ENCODE measurements at regions not wholly inside any gene's neighbourhood (a gene's known extent, or its start where the extent isn't known, plus 50 kb on each side); places are given as distances from the start of the nearest gene placed in this dataset.

DNA sequence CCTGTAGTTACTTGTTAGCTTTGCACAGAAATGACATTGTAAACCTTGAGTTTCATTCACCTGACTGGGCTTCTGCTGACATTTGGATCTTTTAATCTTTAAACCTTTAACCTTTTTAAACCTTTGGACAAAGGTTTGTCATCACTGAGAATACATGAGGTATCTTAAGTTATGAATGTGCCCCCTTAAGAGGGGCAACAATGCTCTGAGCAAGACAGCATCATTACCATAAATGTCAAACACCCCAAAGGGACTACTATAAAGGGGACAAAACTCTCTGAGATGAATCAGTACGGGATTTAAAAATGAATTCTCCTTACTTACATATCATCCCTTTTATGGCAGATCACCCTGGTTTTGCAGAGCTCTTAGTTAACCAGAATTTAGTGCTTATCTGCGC lies 203.3 kb downstream of the COG6 start:
- DNase-seq (ENCODE audit: low read depth), result no peak

- DNase-seq (ENCODE audit: low read depth), result no peak
These were observed 204.4 kb downstream of the COG6 start for GRCh38 chr13:39859898-39860297.

DNA sequence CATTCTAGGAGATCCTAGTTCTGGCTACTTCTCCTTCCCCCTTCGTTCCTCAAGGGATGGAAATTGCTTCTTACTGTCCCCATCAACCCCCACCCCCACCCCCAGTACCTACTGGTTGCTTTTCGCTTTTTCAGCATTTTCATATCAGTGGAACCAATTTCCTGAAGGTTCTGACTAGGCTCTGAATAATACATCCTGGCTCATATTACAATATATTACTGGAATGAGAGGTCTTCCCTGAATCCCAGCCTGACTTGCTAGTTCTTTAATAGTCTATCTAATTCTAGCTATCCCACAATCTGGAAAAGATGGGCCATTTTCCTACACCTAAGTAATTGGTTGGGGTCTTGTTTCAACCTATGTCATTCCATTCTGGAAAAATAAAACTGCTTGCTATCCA lies 207.4 kb downstream of the COG6 start:
- DNase-seq (ENCODE audit: low read depth), result no peak

DNA sequence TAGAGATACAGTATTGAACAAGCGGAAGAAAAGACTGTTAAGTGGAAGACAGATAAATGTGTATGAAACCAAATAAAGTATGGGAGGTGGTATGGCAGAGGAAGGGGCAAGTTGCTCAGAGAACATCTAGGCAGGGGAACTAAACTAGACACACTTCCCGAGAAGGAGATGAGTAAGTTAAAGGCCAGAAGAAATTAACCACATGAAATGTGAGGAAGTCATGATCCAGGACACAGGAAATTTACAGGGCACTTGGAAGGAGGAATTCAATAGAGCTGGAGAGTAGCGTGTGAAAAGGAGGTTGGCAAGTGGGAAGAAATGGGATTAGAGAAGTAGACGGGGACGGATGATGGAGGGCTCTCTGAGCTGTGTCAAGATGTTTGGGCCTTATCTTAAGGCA lies 208.8 kb downstream of the COG6 start:
- DNase-seq (ENCODE audit: low read depth), result no peak

- DNase-seq (ENCODE audit: low read depth), result no peak
These were observed 211.3 kb downstream of the COG6 start for GRCh38 chr13:39866722-39867121.

DNA sequence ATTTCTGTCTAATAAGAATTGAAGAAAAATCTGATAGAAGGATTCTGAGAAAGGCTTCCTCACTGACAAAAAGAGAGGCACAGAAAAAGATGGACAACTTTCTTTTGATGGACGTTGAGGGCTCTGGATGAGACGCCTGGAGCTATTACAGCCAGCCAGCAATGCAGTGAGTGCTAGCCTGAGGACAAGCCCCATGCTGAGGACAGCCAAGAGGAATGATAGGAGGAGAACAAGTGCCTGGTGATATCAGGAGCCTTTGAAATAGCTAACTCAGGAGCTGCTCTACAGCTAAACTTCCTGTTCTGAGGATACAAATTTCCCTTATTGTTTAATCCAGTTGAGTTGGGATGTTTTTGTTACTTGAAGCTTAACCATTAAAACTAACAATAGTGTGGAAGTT lies 212.3 kb downstream of the COG6 start:
- no peak for DNase-seq (ENCODE audit: low read depth)

GRCh38 chr13:39870197-39870747 lies 214.8 kb downstream of the COG6 start:
- DNase-seq (ENCODE audit: low read depth), result no peak

- DNase-seq (ENCODE audit: low read depth), result no peak
These were observed 219.0 kb downstream of the COG6 start for GRCh38 chr13:39874331-39875053.

- no peak for DNase-seq (ENCODE audit: low read depth)
These were observed 219.9 kb downstream of the COG6 start for GRCh38 chr13:39875111-39875987.

DNA sequence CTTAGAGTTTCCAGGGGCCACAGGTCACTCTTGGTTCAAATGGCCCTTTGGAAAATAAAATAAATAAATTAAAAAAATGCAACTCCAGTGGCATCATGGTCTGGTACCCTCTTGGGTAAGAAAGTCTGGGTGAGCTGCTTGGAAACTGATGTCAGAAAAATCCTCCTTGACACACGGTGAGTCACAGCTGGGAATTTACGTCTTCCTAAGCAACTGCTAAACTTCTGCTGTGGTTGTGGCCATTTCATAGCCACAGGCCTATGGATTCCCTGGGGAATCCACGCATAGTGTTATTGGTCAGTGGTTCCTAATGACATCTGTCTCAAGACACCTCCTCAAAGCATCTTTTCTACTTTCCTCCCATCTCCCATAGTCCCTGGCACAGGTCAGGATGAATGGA lies 220.8 kb downstream of the COG6 start:
- DNase-seq (ENCODE audit: low read depth), result no peak

GRCh38 chr13:39877134-39877533 lies 221.7 kb downstream of the COG6 start:
- DNase-seq (ENCODE audit: low read depth), result no peak

GRCh38 chr13:39879286-39880035 lies 224.0 kb downstream of the COG6 start:
- DNase-seq (ENCODE audit: low read depth), result no peak

GRCh38 chr13:39881383-39881782 lies 225.9 kb downstream of the COG6 start:
- DNase-seq (ENCODE audit: low read depth), result no peak

DNA sequence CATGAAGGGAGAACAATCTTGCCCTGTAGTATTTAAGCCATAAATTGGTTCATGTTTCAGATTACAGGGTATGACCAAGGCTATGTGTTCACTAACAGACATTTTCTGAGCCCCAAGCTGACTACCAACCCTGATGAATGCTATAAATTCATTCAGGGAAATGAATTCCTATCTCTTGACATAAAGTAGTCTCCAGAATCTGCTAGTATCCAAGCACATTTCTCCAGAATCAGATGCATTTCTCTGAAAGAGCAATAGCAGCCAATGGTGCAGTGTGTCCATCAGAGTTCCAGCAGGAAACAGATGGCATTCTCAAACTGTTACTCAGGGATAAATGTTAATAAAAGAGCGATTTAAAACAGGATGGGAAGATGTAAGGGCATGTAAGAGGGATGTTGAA lies 226.4 kb downstream of the COG6 start:
- no peak for DNase-seq (ENCODE audit: low read depth)

DNA sequence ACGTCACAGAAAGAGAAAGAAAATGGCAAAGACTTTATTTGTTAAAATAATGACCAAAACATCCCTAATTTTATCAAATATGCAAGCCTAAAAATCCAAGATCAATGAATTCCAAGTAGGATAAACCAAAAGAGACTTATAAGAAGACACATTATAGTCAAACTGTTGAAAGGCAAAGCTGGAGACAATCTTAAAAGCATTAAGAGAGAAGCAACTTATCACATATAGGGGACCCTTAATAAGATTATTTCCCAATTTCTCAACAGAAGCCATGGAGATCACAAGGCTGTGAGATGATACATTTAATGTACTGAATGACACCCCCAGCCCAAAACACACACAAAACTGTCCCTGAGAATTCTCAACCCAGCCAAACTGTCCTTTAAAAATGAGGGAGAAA lies 228.7 kb downstream of the COG6 start:
- no peak for DNase-seq (ENCODE audit: low read depth)

GRCh38 chr13:39886336-39886735 lies 230.9 kb downstream of the COG6 start:
- DNase-seq (ENCODE audit: low read depth), result no peak

GRCh38 chr13:39887387-39887786 lies 231.9 kb downstream of the COG6 start:
- DNase-seq (ENCODE audit: low read depth), result no peak

DNA sequence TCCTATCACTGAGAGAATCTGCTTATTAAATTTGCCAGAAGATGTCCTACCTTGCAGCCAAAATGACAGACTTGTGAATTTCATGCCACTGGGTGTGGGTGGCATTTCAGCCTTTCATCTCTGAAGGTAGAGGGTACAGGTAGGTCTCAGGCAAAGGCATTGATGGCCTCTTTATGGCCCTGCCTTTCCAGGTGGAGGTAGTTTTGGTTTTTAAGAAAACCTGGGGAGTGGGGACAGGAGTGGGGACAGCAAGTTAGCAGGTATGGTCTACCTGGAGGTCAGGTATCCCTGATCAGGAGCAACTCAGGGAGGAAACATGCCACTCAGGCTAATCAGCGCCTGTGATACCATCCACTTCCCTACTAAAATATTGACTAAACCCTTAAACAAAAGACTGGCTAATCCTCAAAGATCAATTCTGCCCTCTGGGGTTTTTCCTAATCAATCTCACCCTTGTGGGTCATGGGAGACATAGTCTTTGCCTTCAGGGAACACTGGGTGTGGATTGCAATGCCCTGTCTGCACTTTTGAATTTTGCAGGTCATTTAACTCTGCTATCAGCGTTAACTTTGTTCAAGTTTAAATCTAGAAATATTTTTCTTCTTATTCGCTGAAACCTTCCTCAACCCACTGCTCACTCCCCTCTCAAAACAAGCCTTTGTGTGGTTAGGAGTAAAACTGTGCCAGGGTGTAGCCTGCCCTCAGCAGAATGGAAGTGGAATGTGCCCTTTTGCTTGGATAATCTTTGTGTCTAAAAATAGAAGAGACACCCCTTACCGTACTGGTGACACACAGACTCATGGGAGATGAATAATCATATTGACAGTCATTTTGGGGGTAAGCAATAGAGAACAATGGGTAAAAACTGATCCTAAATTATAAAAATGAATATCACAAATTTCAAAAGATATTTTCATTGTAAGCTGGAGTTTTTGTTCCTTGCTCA lies 233.7 kb downstream of the COG6 start:
- DNase-seq (ENCODE audit: low read depth), result no peak

DNA sequence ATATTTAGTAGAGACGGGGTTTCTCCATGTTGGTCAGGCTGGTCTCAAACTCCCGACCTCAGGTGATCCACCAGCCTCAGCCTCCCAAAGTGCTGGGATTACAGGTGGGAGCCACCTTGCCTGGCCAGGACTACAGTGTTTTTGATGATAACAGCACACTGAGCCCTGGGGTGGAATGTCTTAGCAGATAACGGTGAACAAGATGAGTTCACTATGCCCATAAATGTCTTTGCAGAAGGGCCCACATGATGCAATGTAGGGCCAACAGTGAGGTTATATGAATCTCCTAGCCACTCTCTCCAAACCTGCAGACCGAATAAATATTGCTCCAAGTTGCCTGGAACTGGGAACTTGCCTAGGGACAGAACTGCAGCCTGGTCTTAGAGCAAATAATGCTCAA lies 235.1 kb downstream of the COG6 start:
- DNase-seq (ENCODE audit: low read depth), result no peak

GRCh38 chr13:39892721-39893685 lies 237.5 kb downstream of the COG6 start:
- no peak for DNase-seq (ENCODE audit: low read depth)
